ENCODE measurements at regions not wholly inside any gene's neighbourhood (a gene's known extent, or its start where the extent isn't known, plus 50 kb on each side); places are given as distances from the start of the nearest gene placed in this dataset.

GRCh38 chr7:142698429-142698828 is 50.8 kb upstream of the PRSS1 start:
- peaks cover 24% of the 10 kb centered on the region for H3K4me1 ChIP-seq (replicated peaks; ENCODE audit: insufficient read depth)
- no peak overlapping the region for H3K4me2 ChIP-seq
- H3K27me3 ChIP-seq (ENCODE audit: insufficient read depth, low read depth): no peaks in the 10 kb centered on the region
- no peaks in the 10 kb centered on the region for H3K36me3 ChIP-seq (ENCODE audit: low read depth)
- no peak overlapping the region for H3K27ac ChIP-seq
- no peaks in the 10 kb centered on the region for H4K20me1 ChIP-seq (ENCODE audit: insufficient read depth)
- no peak for DNase-seq
- intact Hi-C loops (cut with micrococcal nuclease; ENCODE audit: unreplicated experiment): no loop called here
- POLR2A ChIA-PET (ENCODE audit: unreplicated experiment): no interaction called here
- TF ChIP-seq EZH2 (IDR thresholded peaks at IDR 0.05; ENCODE audit: low read depth) (no peak), CTCF (conservative IDR thresholded peaks at IDR 0.05) (no peak)
- no peaks in the 10 kb centered on the region for H3K9me2 ChIP-seq (ENCODE audit: insufficient read depth)
- no peak overlapping the region for H3K4me3 ChIP-seq
- CTCF ChIA-PET: no interaction called here
- no peaks in the 10 kb centered on the region for H3K79me2 ChIP-seq (ENCODE audit: low read depth)
- no peaks in the 10 kb centered on the region for H3F3A ChIP-seq (ENCODE audit: insufficient read depth, low read depth)
- no peak overlapping the region for H2AFZ ChIP-seq
- BruUV-seq (replicated peaks): no TSS peak
- H3K9me3 ChIP-seq (ENCODE audit: insufficient read depth, low read depth): no peaks in the 10 kb centered on the region; the same call in 1 of the 2 replicates

GRCh38 chr7:142697270-142697669 is 52.0 kb upstream of the PRSS1 start:
- intact Hi-C loops (cut with micrococcal nuclease; ENCODE audit: unreplicated experiment): no loop called here
- Histone ChIP-seq H3K9me2 (ENCODE audit: insufficient read depth) (no peaks in the 10 kb centered on the region), H3K4me3 (no peak overlapping the region), H3K4me1 (replicated peaks; ENCODE audit: insufficient read depth) (peaks cover 24% of the 10 kb centered on the region), H2AFZ (no peak overlapping the region), H3K79me2 (ENCODE audit: low read depth) (no peaks in the 10 kb centered on the region), H3K9me3 (ENCODE audit: insufficient read depth, low read depth) (no peaks in the 10 kb centered on the region), H3K27ac (peak overlapping the region; percentile 35), H3F3A (ENCODE audit: insufficient read depth, low read depth) (no peaks in the 10 kb centered on the region), H3K4me2 (peak overlapping the region; percentile 35), H3K27me3 (ENCODE audit: insufficient read depth, low read depth) (no peaks in the 10 kb centered on the region), H3K36me3 (ENCODE audit: low read depth) (no peaks in the 10 kb centered on the region), H4K20me1 (ENCODE audit: insufficient read depth) (no peaks in the 10 kb centered on the region)
- no peak for TF ChIP-seq EZH2 (IDR thresholded peaks at IDR 0.05; ENCODE audit: low read depth)
- no peak for TF ChIP-seq CTCF (conservative IDR thresholded peaks at IDR 0.05)
- no TSS peak for BruUV-seq (replicated peaks)
- DNase-seq: peak in 1 of 2 experiments; percentile 82
- POLR2A ChIA-PET (ENCODE audit: unreplicated experiment): no interaction called here
- CTCF ChIA-PET: no interaction called here

- CTCF ChIA-PET: no interaction called here
- Histone ChIP-seq H3K4me3 (no peak overlapping the region), H3K9me2 (ENCODE audit: insufficient read depth) (no peaks in the 10 kb centered on the region), H3K4me1 (replicated peaks; ENCODE audit: insufficient read depth) (peaks cover 24% of the 10 kb centered on the region), H3K9me3 (ENCODE audit: insufficient read depth, low read depth) (no peaks in the 10 kb centered on the region), H3F3A (ENCODE audit: insufficient read depth, low read depth) (no peaks in the 10 kb centered on the region), H4K20me1 (ENCODE audit: insufficient read depth) (no peaks in the 10 kb centered on the region), H3K27ac (peak overlapping the region; percentile 35), H3K4me2 (peak overlapping the region; percentile 35), H3K79me2 (ENCODE audit: low read depth) (no peaks in the 10 kb centered on the region), H3K27me3 (ENCODE audit: insufficient read depth, low read depth) (no peaks in the 10 kb centered on the region), H2AFZ (0 out of 2 replicates have a peak overlapping the region, but pooled peaks have one; percentile 26), H3K36me3 (ENCODE audit: low read depth) (no peaks in the 10 kb centered on the region)
- TF ChIP-seq CTCF (conservative IDR thresholded peaks at IDR 0.05): no peak
- TF ChIP-seq EZH2 (IDR thresholded peaks at IDR 0.05; ENCODE audit: low read depth): no peak
- no peak for DNase-seq
- POLR2A ChIA-PET (ENCODE audit: unreplicated experiment): no interaction called here
- no TSS peak for BruUV-seq (replicated peaks)
- intact Hi-C loops (cut with micrococcal nuclease; ENCODE audit: unreplicated experiment): no loop called here
These were observed 52.7 kb upstream of the PRSS1 start for GRCh38 chr7:142696456-142697179.

Data from PC-9 (cell line).